ENCODE measurements at regions not wholly inside any gene's neighbourhood (a gene's known extent, or its start where the extent isn't known, plus 50 kb on each side); places are given as distances from the start of the nearest gene placed in this dataset.

DNA sequence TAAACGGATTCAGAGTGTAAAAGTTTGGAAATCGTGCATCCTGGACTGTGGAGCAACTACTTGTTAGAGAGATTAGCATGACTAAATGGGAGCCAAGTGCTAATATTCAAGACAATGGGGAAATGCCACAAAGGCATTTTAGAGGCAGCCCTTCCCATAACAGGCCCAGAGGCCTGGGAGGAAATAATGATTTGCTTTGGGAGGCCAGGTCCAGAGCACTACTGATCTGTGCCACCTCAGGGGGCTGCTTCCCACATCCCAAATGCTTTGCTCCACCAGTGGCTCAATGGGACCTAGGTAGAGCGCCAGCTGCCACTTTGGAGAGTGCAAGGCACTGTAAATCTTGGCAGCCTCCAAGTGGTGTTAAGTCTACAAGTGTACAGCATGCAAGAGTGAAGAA lies 91.9 kb upstream of the HSF2 start:
- in situ Hi-C loops (cut with MboI) (no loop called here), intact Hi-C loops (cut with micrococcal nuclease; ENCODE audit: unreplicated experiment) (no loop called here)
- CTCF ChIA-PET: no interaction called here
- H2AFZ ChIP-seq (ENCODE audit: control insufficient read depth, low read depth, low read length): no peak overlapping the region
- TF ChIP-seq USF2 (IDR thresholded peaks at IDR 0.05; ENCODE audit: borderline replicate concordance, low read depth, low read length) (no peak), BHLHE40 (IDR thresholded peaks at IDR 0.05; ENCODE audit: borderline replicate concordance in 1 of 2, low read depth in 2 of 2, low read length in 1 of 2) (no peak), IKZF1 (conservative IDR thresholded peaks at IDR 0.05) (no peak), TAF1 (IDR thresholded peaks at IDR 0.05; ENCODE audit: borderline replicate concordance, low read depth, low read length) (no peak)
- no TSS peak for BruUV-seq (replicated peaks)
- no peak for ATAC-seq
- RAD21 ChIA-PET (ENCODE audit: unreplicated experiment): no interaction called here
- H3K36me3 ChIP-seq (ENCODE audit: control insufficient read depth in 2 of 2, insufficient read depth in 2 of 2, low read length in 1 of 2): no peaks in the 10 kb centered on the region
- no peaks in the 10 kb centered on the region for H3K27me3 ChIP-seq (replicated peaks in 1 of 2; ENCODE audit: control insufficient read depth in 2 of 2, insufficient read depth in 2 of 2, low read length in 1 of 2)
- SMC1A ChIA-PET (ENCODE audit: uncharacterized antibody, unreplicated experiment): no interaction called here
- no peaks in the 10 kb centered on the region for H4K20me1 ChIP-seq (ENCODE audit: control insufficient read depth, insufficient read depth)
- H3K4me2 ChIP-seq (ENCODE audit: control insufficient read depth, insufficient read depth): no peak overlapping the region
- no peak for FAIRE-seq
- H3K4me3 ChIP-seq: no peak overlapping the region
- no peaks in the 10 kb centered on the region for H3K4me1 ChIP-seq (ENCODE audit: control insufficient read depth, insufficient read depth, low read length)
- H3K9ac ChIP-seq (ENCODE audit: control insufficient read depth, insufficient read depth, low read length): no peak overlapping the region
- no peak overlapping the region for H3K27ac ChIP-seq (ENCODE audit: control insufficient read depth, insufficient read depth)
- no peaks in the 10 kb centered on the region for H3K9me3 ChIP-seq (replicated peaks; ENCODE audit: control insufficient read depth, insufficient read depth, low read length)
- H3K79me2 ChIP-seq (ENCODE audit: control insufficient read depth, insufficient read depth, low read length): no peaks in the 10 kb centered on the region
- POLR2A ChIA-PET: no interaction called here
- DNase-seq (ENCODE audit: low read depth, low spot score): no peak
- 4% methylated on average over 3 of the region's 3 CpGs for WGBS (ENCODE audit: insufficient coverage, insufficient replicate concordance, low lambda C conversion rate, missing lambda C conversion rate)

DNA sequence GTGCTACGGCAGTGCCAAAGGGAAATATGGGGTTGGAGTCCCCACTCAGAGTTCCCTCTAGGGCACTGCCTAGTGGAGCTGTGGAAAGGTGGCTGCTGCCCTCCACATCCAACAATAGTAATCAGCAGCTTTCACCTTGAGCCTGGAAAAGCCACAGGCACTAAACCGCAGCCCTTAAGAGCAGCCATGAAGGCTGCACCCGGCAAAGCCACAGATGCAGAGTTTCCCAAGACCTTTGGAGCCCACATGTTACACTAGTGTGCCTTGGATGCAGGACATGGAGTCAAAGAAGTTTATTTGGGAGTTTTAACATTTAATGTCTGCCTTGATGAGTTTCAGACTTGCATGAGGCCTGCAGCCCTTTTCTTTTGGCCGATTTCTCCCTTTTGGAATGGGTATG lies 91.4 kb upstream of the HSF2 start:
- H3K4me2 ChIP-seq (ENCODE audit: control insufficient read depth, insufficient read depth): no peak overlapping the region
- no peak for FAIRE-seq
- no peak overlapping the region for H3K4me3 ChIP-seq
- POLR2A ChIA-PET: no interaction called here
- 26% methylated on average over 4 of the region's 4 CpGs for WGBS (ENCODE audit: insufficient coverage, insufficient replicate concordance, low lambda C conversion rate, missing lambda C conversion rate)
- DNase-seq (ENCODE audit: low read depth, low spot score): no peak
- no peaks in the 10 kb centered on the region for H3K79me2 ChIP-seq (ENCODE audit: control insufficient read depth, insufficient read depth, low read length)
- RAD21 ChIA-PET (ENCODE audit: unreplicated experiment): interaction anchor here (0.6 kb wide), 1 partner anchor 722 kb away, joined by 3 read pairs; no protein-coding TSS in a partner anchor
- no peak overlapping the region for H3K9ac ChIP-seq (ENCODE audit: control insufficient read depth, insufficient read depth, low read length)
- no peaks in the 10 kb centered on the region for H3K27me3 ChIP-seq (replicated peaks in 1 of 2; ENCODE audit: control insufficient read depth in 2 of 2, insufficient read depth in 2 of 2, low read length in 1 of 2)
- intact Hi-C loops (cut with micrococcal nuclease; ENCODE audit: unreplicated experiment) (no loop called here), in situ Hi-C loops (cut with MboI) (no loop called here)
- no TSS peak for BruUV-seq (replicated peaks)
- H2AFZ ChIP-seq (ENCODE audit: control insufficient read depth, low read depth, low read length): no peak overlapping the region
- no peaks in the 10 kb centered on the region for H3K4me1 ChIP-seq (ENCODE audit: control insufficient read depth, insufficient read depth, low read length)
- CTCF ChIA-PET: no interaction called here
- H3K36me3 ChIP-seq (ENCODE audit: control insufficient read depth in 2 of 2, insufficient read depth in 2 of 2, low read length in 1 of 2): no peaks in the 10 kb centered on the region
- H3K9me3 ChIP-seq (replicated peaks; ENCODE audit: control insufficient read depth, insufficient read depth, low read length): no peaks in the 10 kb centered on the region
- SMC1A ChIA-PET (ENCODE audit: uncharacterized antibody, unreplicated experiment): no interaction called here
- no peak for ATAC-seq
- H4K20me1 ChIP-seq (ENCODE audit: control insufficient read depth, insufficient read depth): no peaks in the 10 kb centered on the region
- no peak overlapping the region for H3K27ac ChIP-seq (ENCODE audit: control insufficient read depth, insufficient read depth)
- TF ChIP-seq, protein P1, sequence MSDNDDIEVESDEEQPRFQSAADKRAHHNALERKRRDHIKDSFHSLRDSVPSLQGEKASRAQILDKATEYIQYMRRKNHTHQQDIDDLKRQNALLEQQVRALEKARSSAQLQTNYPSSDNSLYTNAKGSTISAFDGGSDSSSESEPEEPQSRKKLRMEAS (IDR thresholded peaks at IDR 0.05; ENCODE audit: low read depth, low read length): no peak
- TF ChIP-seq EED (IDR thresholded peaks at IDR 0.05; ENCODE audit: low read depth) (no peak), CHD2 (IDR thresholded peaks at IDR 0.05; ENCODE audit: borderline replicate concordance, low read depth, low read length) (no peak), IRF5 (IDR thresholded peaks at IDR 0.05; ENCODE audit: borderline replicate concordance) (no peak), CREB1 (IDR thresholded peaks at IDR 0.05; ENCODE audit: low read depth) (no peak), WRNIP1 (IDR thresholded peaks at IDR 0.05; ENCODE audit: borderline replicate concordance, low read depth, low read length) (no peak), MTA2 (IDR thresholded peaks at IDR 0.05; ENCODE audit: low read depth) (no peak), HSF1 (IDR thresholded peaks at IDR 0.05; ENCODE audit: low read depth, low read length) (no peak)

All from GM12878 (cell line).